ENCODE measurements at regions not wholly inside any gene's neighbourhood (a gene's known extent, or its start where the extent isn't known, plus 50 kb on each side); places are given as distances from the start of the nearest gene placed in this dataset.

DNA sequence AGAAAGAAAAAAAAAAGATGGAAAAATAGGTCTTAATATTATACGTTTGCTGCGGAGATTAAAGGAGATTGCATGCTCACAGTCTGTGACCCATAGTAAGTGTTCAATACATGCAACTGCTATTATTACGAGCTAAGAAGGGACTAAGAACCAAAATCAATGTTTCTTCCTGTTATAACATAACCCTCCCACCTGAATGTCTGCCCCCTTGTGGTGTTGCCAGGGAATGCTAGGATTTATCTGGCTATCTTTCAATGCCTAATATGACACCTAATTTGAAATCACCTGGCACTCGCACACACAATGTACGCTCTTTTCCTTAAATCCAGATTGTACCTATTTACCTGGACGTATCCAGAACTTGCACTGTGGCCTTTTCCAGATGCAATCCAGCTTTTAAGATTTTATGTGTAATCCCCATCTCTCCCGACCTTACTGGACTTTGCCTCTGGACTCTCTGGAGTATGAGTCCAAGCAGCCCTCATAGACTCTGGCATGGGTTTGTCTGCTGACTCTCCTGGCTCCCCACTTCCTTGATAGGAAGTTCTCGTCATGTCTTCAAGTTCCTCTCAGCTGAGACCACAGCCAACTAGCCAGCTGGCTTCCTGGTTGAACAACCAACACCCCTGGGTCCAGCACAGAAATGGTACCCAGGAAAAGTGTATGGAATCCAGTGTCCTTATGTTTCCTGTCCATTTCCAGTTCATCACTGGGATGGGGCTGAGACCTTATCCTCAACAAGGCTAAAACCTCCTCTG, 151.5 kb downstream of the CCDC34 start:
- Histone ChIP-seq H3K27ac (no peak overlapping the region), H3K9me3 (no peaks in the 10 kb centered on the region), H3K36me3 (no peaks in the 10 kb centered on the region), H3K4me3 (no peak overlapping the region), H3K27me3 (no peaks in the 10 kb centered on the region), H3K4me1 (peaks cover 49% of the 10 kb centered on the region)
- intact Hi-C loops (cut with DNase I), result no loop called here
- no peak for DNase-seq (ENCODE audit: extremely low spot score in 2 of 2)
- TF ChIP-seq POLR2AphosphoS5 (IDR thresholded peaks at IDR 0.05; ENCODE audit: insufficient read depth in 1 of 2, low read depth in 1 of 2), result no peak
- TF ChIP-seq, protein P1, sequence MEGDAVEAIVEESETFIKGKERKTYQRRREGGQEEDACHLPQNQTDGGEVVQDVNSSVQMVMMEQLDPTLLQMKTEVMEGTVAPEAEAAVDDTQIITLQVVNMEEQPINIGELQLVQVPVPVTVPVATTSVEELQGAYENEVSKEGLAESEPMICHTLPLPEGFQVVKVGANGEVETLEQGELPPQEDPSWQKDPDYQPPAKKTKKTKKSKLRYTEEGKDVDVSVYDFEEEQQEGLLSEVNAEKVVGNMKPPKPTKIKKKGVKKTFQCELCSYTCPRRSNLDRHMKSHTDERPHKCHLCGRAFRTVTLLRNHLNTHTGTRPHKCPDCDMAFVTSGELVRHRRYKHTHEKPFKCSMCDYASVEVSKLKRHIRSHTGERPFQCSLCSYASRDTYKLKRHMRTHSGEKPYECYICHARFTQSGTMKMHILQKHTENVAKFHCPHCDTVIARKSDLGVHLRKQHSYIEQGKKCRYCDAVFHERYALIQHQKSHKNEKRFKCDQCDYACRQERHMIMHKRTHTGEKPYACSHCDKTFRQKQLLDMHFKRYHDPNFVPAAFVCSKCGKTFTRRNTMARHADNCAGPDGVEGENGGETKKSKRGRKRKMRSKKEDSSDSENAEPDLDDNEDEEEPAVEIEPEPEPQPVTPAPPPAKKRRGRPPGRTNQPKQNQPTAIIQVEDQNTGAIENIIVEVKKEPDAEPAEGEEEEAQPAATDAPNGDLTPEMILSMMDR (IDR thresholded peaks at IDR 0.05), result no peak
- TF ChIP-seq POLR2A (IDR thresholded peaks at IDR 0.05), result no peak

DNA sequence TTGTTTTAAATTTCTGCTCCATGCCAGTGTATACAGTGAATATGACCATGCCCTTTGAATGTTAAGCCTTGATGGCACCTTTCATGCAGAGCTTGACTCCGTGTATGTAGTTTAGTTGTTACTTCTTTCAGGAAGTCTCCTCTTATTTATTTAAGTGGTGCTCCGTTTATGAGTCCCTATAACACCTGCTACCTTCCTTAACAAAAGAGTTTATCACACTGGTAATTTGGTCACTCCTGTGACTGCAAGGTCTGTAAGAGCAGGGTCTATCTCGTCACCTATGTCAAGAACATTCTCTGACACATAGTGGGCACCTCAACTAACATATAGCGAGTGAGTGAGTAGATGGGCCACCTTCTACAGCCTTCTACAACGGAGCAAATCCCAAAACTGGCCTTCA, 152.5 kb downstream of the CCDC34 start:
- Histone ChIP-seq H3K36me3 (no peaks in the 10 kb centered on the region), H3K27ac (no peak overlapping the region), H3K4me3 (no peak overlapping the region), H3K27me3 (no peaks in the 10 kb centered on the region), H3K4me1 (peaks cover 41% of the 10 kb centered on the region), H3K9me3 (no peaks in the 10 kb centered on the region)
- DNase-seq (ENCODE audit: extremely low spot score in 2 of 2), result no peak
- intact Hi-C loops (cut with DNase I), result no loop called here
- TF ChIP-seq, protein P1 (IDR thresholded peaks at IDR 0.05), result no peak
- TF ChIP-seq POLR2A (IDR thresholded peaks at IDR 0.05) (no peak), POLR2AphosphoS5 (IDR thresholded peaks at IDR 0.05; ENCODE audit: insufficient read depth in 1 of 2, low read depth in 1 of 2) (no peak)

DNA sequence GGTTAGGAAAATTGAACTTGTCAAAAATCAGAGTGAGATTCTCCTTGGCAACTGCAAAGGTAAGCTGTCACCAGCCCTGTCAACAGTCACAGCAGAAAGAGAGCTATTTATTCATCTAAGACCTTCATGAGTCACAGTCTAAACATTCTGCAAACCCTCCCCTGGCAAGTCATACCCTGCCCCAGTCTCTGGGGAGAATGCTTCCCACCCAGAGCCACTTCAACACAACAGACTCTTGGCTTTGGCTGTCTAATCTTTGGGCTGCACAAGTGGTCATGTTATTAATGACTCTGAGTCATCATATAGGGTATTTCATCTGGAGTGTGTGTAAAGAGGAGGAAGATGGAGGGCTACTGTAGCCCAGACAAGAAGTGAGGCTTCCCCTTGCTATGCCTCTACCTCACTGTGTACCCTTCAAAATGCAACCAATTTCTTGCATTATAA, 153.4 kb downstream of the CCDC34 start:
- Histone ChIP-seq H3K9me3 (no peaks in the 10 kb centered on the region), H3K4me1 (peaks cover 38% of the 10 kb centered on the region), H3K27me3 (no peaks in the 10 kb centered on the region), H3K36me3 (no peaks in the 10 kb centered on the region), H3K4me3 (no peak overlapping the region), H3K27ac (no peak overlapping the region)
- TF ChIP-seq POLR2A (IDR thresholded peaks at IDR 0.05), result no peak
- TF ChIP-seq, protein P1 (IDR thresholded peaks at IDR 0.05), result no peak
- TF ChIP-seq POLR2AphosphoS5 (IDR thresholded peaks at IDR 0.05; ENCODE audit: insufficient read depth in 1 of 2, low read depth in 1 of 2), result peak in 1 of 2 donors; percentile 40
- DNase-seq (ENCODE audit: extremely low spot score in 2 of 2), result no peak
- intact Hi-C loops (cut with DNase I), result no loop called here

DNA sequence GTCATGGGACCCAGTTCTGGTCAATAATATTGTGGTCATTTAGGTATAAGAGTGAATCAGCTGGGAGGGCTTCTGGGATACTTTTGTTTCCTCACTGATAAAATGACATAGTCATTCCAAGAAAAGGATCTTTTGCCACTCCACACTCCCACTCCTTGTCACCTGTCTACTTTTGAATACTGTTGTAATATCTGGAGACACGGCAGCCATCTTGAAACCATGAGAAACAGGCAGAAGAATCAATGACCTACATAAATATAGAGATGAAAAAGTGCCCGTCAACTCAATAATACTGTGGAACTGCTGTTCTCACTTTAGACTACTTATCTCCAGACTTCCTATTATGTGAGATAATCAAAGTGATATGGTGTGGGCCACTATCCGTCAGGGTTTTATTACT, 154.2 kb downstream of the CCDC34 start:
- H3K27me3 ChIP-seq, result no peaks in the 10 kb centered on the region
- TF ChIP-seq POLR2A (IDR thresholded peaks at IDR 0.05) (no peak), POLR2AphosphoS5 (IDR thresholded peaks at IDR 0.05; ENCODE audit: insufficient read depth in 1 of 2, low read depth in 1 of 2) (no peak)
- TF ChIP-seq, protein P1 (IDR thresholded peaks at IDR 0.05), result no peak
- no peak for DNase-seq (ENCODE audit: extremely low spot score in 2 of 2)
- no peak overlapping the region for H3K4me3 ChIP-seq
- peaks cover 36% of the 10 kb centered on the region for H3K4me1 ChIP-seq
- H3K27ac ChIP-seq, result no peak overlapping the region
- no peaks in the 10 kb centered on the region for H3K9me3 ChIP-seq
- intact Hi-C loops (cut with DNase I), result no loop called here
- H3K36me3 ChIP-seq, result no peaks in the 10 kb centered on the region

DNA sequence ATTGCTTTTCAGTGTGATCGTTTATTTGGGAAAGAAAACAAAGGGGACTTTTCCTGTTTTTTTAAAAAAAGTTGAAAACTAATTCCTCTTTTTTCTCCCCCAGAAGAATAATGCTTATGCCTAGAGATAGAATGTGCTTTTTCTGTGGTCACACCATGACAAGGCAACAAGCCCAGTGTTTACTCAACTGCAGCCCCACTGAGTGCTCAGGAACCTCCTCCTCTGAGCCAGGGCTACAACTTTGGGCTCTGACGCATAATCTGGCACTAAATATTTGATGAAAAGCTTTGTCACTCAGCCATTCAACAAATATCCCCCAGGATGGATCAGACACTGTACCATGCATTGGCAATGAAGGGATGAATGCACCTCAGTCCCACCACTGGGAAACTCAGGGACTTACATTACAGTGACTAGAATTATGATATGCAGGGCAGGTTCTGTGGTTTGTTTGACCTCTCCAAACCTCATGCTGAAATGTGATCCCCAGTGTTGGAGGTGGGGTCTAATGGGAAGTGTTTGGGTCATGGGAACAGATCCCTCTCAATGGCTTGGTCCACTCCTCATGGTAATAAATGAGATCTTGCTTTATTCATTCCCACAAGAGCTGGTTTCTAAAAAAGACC, 155.9 kb downstream of the CCDC34 start:
- no peaks in the 10 kb centered on the region for H3K27me3 ChIP-seq
- H3K27ac ChIP-seq, result no peak overlapping the region
- H3K36me3 ChIP-seq, result no peaks in the 10 kb centered on the region
- H3K4me3 ChIP-seq, result no peak overlapping the region
- DNase-seq (ENCODE audit: extremely low spot score in 2 of 2), result no peak
- TF ChIP-seq, protein P1 (IDR thresholded peaks at IDR 0.05), result no peak
- TF ChIP-seq POLR2A (IDR thresholded peaks at IDR 0.05), result no peak
- H3K9me3 ChIP-seq, result no peaks in the 10 kb centered on the region
- H3K4me1 ChIP-seq, result peaks cover 32% of the 10 kb centered on the region
- intact Hi-C loops (cut with DNase I), result no loop called here
